ENCODE measurements at regions not wholly inside any gene's neighbourhood (a gene's known extent, or its start where the extent isn't known, plus 50 kb on each side); places are given as distances from the start of the nearest gene placed in this dataset.

DNA sequence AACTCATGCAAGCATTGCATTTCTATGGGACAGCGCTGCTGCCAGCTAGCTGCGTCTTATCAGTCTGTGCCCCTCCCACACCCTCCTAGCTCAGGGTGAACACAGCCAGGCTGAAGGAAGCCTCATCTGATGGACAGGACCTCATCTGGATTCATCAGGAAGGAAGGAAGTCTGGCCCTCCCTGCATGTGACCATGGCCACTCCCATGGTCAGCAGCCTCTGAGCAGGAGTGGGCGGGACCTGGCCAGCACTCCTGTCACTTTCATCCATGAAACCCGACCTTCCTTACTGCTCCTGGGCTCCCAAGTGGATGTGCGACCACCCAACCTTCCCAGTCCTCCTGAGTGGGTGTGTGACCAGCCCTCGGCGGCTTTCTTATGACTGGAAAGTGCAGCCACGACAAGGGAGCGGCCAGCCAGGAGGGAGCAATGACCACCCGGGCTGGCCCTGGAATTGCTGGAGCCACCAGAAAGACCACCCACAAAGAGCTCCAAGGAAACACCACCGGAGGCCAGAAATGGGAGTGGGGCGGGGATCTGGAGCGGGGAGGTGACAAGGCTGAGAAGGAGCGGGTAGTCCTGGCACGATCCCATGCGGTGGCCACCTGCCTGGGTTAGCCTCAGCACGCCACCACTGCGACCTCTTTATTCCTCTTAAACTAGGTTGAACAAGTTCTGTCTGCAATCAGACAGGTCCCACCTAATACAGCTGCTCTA, 241.2 kb downstream of the TTLL2 start:
- TF ChIP-seq, protein P1, sequence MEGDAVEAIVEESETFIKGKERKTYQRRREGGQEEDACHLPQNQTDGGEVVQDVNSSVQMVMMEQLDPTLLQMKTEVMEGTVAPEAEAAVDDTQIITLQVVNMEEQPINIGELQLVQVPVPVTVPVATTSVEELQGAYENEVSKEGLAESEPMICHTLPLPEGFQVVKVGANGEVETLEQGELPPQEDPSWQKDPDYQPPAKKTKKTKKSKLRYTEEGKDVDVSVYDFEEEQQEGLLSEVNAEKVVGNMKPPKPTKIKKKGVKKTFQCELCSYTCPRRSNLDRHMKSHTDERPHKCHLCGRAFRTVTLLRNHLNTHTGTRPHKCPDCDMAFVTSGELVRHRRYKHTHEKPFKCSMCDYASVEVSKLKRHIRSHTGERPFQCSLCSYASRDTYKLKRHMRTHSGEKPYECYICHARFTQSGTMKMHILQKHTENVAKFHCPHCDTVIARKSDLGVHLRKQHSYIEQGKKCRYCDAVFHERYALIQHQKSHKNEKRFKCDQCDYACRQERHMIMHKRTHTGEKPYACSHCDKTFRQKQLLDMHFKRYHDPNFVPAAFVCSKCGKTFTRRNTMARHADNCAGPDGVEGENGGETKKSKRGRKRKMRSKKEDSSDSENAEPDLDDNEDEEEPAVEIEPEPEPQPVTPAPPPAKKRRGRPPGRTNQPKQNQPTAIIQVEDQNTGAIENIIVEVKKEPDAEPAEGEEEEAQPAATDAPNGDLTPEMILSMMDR (IDR thresholded peaks at IDR 0.05; ENCODE audit: low read depth, low read length, poor library complexity, severe bottlenecking), result no peak
- TF ChIP-seq EZH2phosphoT487 (IDR thresholded peaks at IDR 0.05; ENCODE audit: borderline replicate concordance, low read length), result no peak

Measured in DOHH2 (cell line).